ENCODE measurements at regions not wholly inside any gene's neighbourhood (a gene's known extent, or its start where the extent isn't known, plus 50 kb on each side); places are given as distances from the start of the nearest gene placed in this dataset.

DNA sequence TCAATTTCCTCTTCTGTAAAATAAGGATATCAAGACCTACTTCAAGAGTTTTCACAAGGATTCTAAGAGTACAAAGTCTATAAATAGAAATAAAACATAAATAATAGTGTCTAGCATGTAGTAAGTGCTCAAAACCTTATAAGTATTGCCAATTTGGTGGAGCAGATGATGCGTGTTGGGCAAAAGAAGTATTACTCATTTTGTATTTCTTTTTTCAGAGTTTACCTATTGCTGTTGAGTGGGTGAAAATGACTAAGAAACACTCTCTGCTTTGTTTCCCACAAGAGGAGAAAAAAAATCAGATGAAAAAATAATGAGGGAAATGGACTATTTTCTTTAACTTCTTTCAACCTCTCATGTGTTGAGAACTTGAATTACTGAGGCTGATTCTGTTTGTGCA, 103.3 kb upstream of the KCNK2 start:
- peaks cover 0 to 9% of the 10 kb centered on the region in 2 experiments; a peak in 1 of 4 replicates for H3K4me1 ChIP-seq (ENCODE audit: control insufficient read depth in 1 of 2, insufficient read depth in 2 of 2, low read depth in 1 of 2, low read length in 1 of 2)
- no peak overlapping the region for H3K9ac ChIP-seq
- no peak overlapping the region for H3K27ac ChIP-seq (ENCODE audit: low read depth in 2 of 2, low read length in 1 of 2)
- H3K9me2 ChIP-seq = no peaks in the 10 kb centered on the region
- ChIA-PET POLR2A (no interaction called here), CTCF (no interaction called here)
- H3K79me2 ChIP-seq (ENCODE audit: insufficient read depth) = no peaks in the 10 kb centered on the region
- H4K20me1 ChIP-seq (ENCODE audit: insufficient read depth) = no peaks in the 10 kb centered on the region
- TF ChIP-seq FOXJ3 (CRISPR knock-in tag; IDR thresholded peaks at IDR 0.05) = no peak
- TF ChIP-seq MEF2A (IDR thresholded peaks at IDR 0.05; ENCODE audit: borderline replicate concordance, low read depth) = no peak
- TF ChIP-seq NFIC (IDR thresholded peaks at IDR 0.05; ENCODE audit: borderline replicate concordance) = no peak
- TF ChIP-seq TAF1 (IDR thresholded peaks at IDR 0.05; ENCODE audit: borderline replicate concordance, low read depth, low read length) = no peak
- no peak for TF ChIP-seq USF2 (IDR thresholded peaks at IDR 0.05; ENCODE audit: borderline replicate concordance, low read depth, low read length)
- TF ChIP-seq NRF1 (IDR thresholded peaks at IDR 0.05; ENCODE audit: low read depth, low read length) = no peak
- TF ChIP-seq GATA2 (CRISPR knock-in tag; IDR thresholded peaks at IDR 0.05) = no peak
- TF ChIP-seq, protein P1, sequence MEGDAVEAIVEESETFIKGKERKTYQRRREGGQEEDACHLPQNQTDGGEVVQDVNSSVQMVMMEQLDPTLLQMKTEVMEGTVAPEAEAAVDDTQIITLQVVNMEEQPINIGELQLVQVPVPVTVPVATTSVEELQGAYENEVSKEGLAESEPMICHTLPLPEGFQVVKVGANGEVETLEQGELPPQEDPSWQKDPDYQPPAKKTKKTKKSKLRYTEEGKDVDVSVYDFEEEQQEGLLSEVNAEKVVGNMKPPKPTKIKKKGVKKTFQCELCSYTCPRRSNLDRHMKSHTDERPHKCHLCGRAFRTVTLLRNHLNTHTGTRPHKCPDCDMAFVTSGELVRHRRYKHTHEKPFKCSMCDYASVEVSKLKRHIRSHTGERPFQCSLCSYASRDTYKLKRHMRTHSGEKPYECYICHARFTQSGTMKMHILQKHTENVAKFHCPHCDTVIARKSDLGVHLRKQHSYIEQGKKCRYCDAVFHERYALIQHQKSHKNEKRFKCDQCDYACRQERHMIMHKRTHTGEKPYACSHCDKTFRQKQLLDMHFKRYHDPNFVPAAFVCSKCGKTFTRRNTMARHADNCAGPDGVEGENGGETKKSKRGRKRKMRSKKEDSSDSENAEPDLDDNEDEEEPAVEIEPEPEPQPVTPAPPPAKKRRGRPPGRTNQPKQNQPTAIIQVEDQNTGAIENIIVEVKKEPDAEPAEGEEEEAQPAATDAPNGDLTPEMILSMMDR (IDR thresholded peaks at IDR 0.05) = no peak
- TF ChIP-seq, protein P2, sequence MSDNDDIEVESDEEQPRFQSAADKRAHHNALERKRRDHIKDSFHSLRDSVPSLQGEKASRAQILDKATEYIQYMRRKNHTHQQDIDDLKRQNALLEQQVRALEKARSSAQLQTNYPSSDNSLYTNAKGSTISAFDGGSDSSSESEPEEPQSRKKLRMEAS (IDR thresholded peaks at IDR 0.05; ENCODE audit: low read depth) = no peak
- TF ChIP-seq SIN3A (IDR thresholded peaks at IDR 0.05; ENCODE audit: borderline replicate concordance, low read depth, low read length) = no peak
- no peak for TF ChIP-seq EZH2phosphoT487 (IDR thresholded peaks at IDR 0.05; ENCODE audit: borderline replicate concordance, low read depth)
- TF ChIP-seq EP300 (IDR thresholded peaks at IDR 0.05; ENCODE audit: borderline replicate concordance in 1 of 2, low read depth in 1 of 2, low read length in 1 of 2) = no peak
- no peak for TF ChIP-seq RCOR1 (IDR thresholded peaks at IDR 0.05; ENCODE audit: low read length)
- TF ChIP-seq JUND (IDR thresholded peaks at IDR 0.05) = no peak
- no peak for TF ChIP-seq SMC3 (IDR thresholded peaks at IDR 0.05; ENCODE audit: low read depth, low read length)
- no peak for TF ChIP-seq PBX3 (IDR thresholded peaks at IDR 0.05)
- H3K4me3 ChIP-seq (ENCODE audit: low read depth in 2 of 2, low read length in 1 of 2) = no peak overlapping the region
- H3K9me3 ChIP-seq = no peaks in the 10 kb centered on the region
- H3K4me2 ChIP-seq = no peak overlapping the region
- no peaks in the 10 kb centered on the region for H3K36me3 ChIP-seq (replicated peaks in 1 of 2; ENCODE audit: control insufficient read depth in 1 of 2, insufficient read depth in 2 of 2, low read length in 1 of 2)
- H2AFZ ChIP-seq (ENCODE audit: low read depth) = no peak overlapping the region
- DNase-seq = no peak
- no peaks in the 10 kb centered on the region for H3F3A ChIP-seq (replicated peaks; ENCODE audit: insufficient read depth)
- 97% methylated on average over 1 of the region's 1 CpG for WGBS (ENCODE audit: low lambda C conversion rate)
- no peaks in the 10 kb centered on the region for H3K27me3 ChIP-seq (ENCODE audit: insufficient read depth)

Measured in SK-N-SH (cell line).